Peyer's patch (tissue), 4 donors: ENCODE measurements at regions not wholly inside any gene's neighbourhood (a gene's known extent, or its start where the extent isn't known, plus 50 kb on each side); places are given as distances from the start of the nearest gene placed in this dataset.

Source experiments
- DNase-seq, 3 donors: peaks; one replicate each; pipeline ENCODE4 v3.0.0-alpha.2; 2017 to 2019
- H3K27ac ChIP-seq, 4 donors: fragments of 200-600 bp; sonication (generic); one replicate each; pipeline ENCODE4 v1.5.1; 2016 to 2019
- H3K27me3 ChIP-seq, 2 donors: fragments of 200-600 bp; sonication (generic); one replicate each; pipeline ENCODE4 v1.5.1; 2019
- H3K36me3 ChIP-seq, 3 donors: fragments of 200-600 bp; sonication (generic); one replicate each; pipeline ENCODE4 v1.5.1; 2016 to 2019
- H3K4me1 ChIP-seq, 4 donors: fragments of 200-600 bp; sonication (generic); one replicate each; pipeline ENCODE4 v1.5.1; 2016 to 2019
- H3K4me3 ChIP-seq, 4 donors: fragments of 200-600 bp; sonication (generic); 1 replicate in 3 of 4; 2 replicates in 1 of 4; pipeline ENCODE4 v1.5.1; 2016 to 2019; ENCODE audit warnings: mild to moderate bottlenecking in 1 of 4
- H3K9me3 ChIP-seq, 4 donors: fragments of 200-600 bp; sonication (generic); one replicate each; pipeline ENCODE4 v1.5.1; 2016 to 2019; ENCODE audit warnings: mild to moderate bottlenecking in 1 of 4
- POLR2A ChIP-seq, 2 donors: fragments of 450-650 bp; IDR thresholded peaks; one replicate each; pipeline ENCODE4 v1.5.1; 2017; ENCODE audit warnings: antibody characterized with exemption in 2 of 2, mild to moderate bottlenecking in 2 of 2, moderate library complexity in 2 of 2
- TF ChIP-seq, protein P1 (sequence below), 6 experiments: fragments of 450-650 bp in 4 of 6; fragments of 200-600 bp in 2 of 6; sonication (generic) in 1 of 6; IDR thresholded peaks; one replicate each; pipeline ENCODE4 v1.5.1; 2017 to 2019; ENCODE audit warnings: antibody characterized with exemption in 6 of 6, mild to moderate bottlenecking in 3 of 6, moderate library complexity in 1 of 6

DNA sequence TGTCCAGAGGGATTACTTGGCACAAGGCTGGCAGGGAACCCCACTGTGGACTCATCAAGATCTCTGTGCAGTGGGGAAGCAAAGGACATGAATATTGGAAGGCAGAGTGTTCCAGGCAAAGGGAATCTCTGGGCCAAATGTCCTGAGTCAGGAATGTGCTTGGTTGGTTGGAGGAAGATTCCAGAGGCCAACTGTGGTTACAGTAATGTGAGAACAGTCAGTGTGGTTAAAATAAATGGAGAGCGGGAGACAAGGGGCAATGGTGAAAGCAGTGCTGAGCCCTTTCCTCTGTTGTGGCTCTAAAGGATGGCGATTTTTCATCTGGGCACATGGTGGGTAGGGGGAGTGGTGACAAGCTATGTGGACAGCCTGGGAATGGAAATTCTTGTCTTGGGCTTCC, 948.2 kb downstream of the BCL11B start:
- Histone ChIP-seq H3K4me1 (no peaks in the 10 kb centered on the region), H3K27ac (no peak overlapping the region), H3K27me3 (no peaks in the 10 kb centered on the region), H3K9me3 (peaks cover 0 to 4% (median 0%) of the 10 kb centered on the region in 4 donors), H3K36me3 (no peaks in the 10 kb centered on the region), H3K4me3 (no peak overlapping the region)
- TF ChIP-seq POLR2A (IDR thresholded peaks at IDR 0.05), result no peak
- TF ChIP-seq, protein P1, sequence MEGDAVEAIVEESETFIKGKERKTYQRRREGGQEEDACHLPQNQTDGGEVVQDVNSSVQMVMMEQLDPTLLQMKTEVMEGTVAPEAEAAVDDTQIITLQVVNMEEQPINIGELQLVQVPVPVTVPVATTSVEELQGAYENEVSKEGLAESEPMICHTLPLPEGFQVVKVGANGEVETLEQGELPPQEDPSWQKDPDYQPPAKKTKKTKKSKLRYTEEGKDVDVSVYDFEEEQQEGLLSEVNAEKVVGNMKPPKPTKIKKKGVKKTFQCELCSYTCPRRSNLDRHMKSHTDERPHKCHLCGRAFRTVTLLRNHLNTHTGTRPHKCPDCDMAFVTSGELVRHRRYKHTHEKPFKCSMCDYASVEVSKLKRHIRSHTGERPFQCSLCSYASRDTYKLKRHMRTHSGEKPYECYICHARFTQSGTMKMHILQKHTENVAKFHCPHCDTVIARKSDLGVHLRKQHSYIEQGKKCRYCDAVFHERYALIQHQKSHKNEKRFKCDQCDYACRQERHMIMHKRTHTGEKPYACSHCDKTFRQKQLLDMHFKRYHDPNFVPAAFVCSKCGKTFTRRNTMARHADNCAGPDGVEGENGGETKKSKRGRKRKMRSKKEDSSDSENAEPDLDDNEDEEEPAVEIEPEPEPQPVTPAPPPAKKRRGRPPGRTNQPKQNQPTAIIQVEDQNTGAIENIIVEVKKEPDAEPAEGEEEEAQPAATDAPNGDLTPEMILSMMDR (IDR thresholded peaks at IDR 0.05), result no peak
- DNase-seq, result no peak

DNA sequence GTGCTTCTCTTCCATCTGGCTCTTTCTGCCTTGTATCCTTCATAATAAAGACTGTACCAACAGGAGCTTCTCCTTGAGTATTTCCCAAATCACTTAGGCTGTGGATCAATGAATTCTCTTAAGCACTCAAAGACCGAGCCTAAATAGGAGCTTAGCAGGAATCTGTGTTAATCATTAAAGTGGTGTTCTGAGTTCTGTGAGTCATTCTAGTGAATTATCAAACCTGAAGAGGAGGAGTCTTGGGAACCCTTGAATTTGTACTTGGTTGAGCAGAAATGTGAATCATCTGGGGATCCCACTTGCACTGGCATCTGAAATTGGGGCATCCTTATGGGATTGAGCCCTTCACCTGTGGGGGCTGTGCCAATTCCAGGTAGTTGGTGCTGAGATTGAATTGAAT, 946.2 kb downstream of the BCL11B start:
- Histone ChIP-seq H3K4me3 (no peak overlapping the region), H3K36me3 (no peaks in the 10 kb centered on the region), H3K27ac (no peak overlapping the region), H3K9me3 (peaks cover 0 to 4% (median 0%) of the 10 kb centered on the region in 4 donors), H3K4me1 (no peaks in the 10 kb centered on the region), H3K27me3 (no peaks in the 10 kb centered on the region)
- TF ChIP-seq, protein P1 (IDR thresholded peaks at IDR 0.05), result no peak
- TF ChIP-seq POLR2A (IDR thresholded peaks at IDR 0.05), result no peak
- DNase-seq, result no peak

DNA sequence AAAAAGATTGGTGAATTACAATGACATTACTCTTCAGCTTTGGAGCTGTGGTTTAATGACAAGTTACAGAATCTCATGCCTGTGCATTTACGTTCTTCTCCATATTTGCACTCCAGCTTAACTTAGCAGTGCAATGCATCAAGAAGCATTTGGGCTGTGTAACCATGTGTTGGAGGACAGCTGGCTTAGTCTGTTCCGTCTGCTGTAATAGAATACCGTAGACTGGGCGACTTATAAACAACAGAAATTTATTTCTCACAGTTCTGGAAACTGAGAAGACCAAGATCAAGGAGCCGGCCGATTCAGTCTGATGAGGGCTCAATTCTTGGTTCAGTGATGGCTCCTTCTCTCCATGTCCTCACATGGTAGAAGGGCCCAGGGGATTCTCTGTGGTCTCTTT, 943.5 kb downstream of the BCL11B start:
- Histone ChIP-seq H3K4me1 (no peaks in the 10 kb centered on the region), H3K27ac (no peak overlapping the region), H3K4me3 (no peak overlapping the region), H3K27me3 (no peaks in the 10 kb centered on the region), H3K36me3 (no peaks in the 10 kb centered on the region), H3K9me3 (peaks cover 0 to 4% (median 0%) of the 10 kb centered on the region in 4 donors)
- no peak for DNase-seq
- TF ChIP-seq, protein P1 (IDR thresholded peaks at IDR 0.05), result no peak
- TF ChIP-seq POLR2A (IDR thresholded peaks at IDR 0.05), result no peak

DNA sequence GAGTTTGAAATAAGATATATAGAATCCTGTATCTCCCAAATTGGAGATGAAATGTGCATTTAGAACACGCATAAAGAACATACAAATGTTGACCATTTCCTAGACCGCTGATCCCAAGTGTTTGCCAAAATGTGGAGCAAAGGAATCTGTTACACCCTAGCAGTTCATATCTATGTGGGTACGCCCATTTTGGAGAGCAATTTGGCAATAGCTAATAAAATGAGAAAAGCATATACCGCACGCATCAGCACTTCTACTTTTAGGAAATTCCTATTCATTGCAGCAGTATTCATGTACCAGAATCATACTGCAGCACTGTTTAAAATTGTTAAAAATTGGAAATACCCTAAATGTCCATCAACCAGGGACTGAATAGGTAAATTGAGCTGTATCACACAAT, 937.8 kb downstream of the BCL11B start:
- Histone ChIP-seq H3K27me3 (no peaks in the 10 kb centered on the region), H3K27ac (no peak overlapping the region), H3K9me3 (no peaks in the 10 kb centered on the region), H3K36me3 (no peaks in the 10 kb centered on the region), H3K4me1 (no peaks in the 10 kb centered on the region), H3K4me3 (no peak overlapping the region)
- no peak for TF ChIP-seq POLR2A (IDR thresholded peaks at IDR 0.05)
- TF ChIP-seq, protein P1 (IDR thresholded peaks at IDR 0.05), result no peak
- DNase-seq, result no peak

DNA sequence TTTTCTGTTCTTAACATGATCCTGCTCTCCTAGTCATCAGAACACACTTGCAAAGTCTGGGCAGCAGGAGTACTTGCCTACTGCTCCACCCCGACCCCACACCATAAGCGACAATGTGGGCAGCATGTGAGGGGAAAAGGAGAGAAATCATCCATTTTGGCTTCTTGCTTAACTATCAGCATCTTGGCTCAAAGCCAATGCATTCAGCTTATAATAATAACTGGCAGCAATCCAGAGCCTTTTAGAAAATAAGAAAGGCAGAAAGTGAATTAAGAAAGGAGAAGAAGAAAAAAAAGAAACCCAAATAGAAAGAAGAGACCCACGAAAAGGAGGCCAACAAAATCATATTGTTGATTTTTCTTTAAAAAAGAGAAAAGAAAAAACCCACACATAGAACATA, 930.8 kb downstream of the BCL11B start:
- Histone ChIP-seq H3K27me3 (no peaks in the 10 kb centered on the region), H3K4me1 (no peaks in the 10 kb centered on the region), H3K36me3 (no peaks in the 10 kb centered on the region), H3K27ac (no peak overlapping the region), H3K4me3 (no peak overlapping the region), H3K9me3 (no peaks in the 10 kb centered on the region)
- no peak for DNase-seq
- TF ChIP-seq, protein P1 (IDR thresholded peaks at IDR 0.05), result no peak
- TF ChIP-seq POLR2A (IDR thresholded peaks at IDR 0.05), result no peak

DNA sequence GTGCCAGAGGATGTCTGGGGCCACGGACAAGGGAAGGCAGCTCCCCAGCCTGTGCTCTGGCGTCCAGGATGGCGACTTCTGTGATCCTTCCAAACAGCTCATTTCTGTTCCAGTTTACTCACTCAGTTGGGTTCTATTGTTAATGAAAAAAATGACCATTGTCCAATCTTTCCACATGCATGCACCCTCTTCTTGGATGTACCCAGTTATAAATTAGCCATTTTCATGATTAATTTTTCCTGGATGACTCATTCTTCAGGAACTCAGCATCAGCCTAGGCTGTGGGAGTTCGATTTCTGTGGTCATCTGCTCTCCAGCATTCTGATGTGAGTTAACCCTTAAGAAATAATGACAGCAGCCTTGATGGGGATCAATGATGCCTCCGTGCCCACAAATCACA, 926.8 kb downstream of the BCL11B start:
- Histone ChIP-seq H3K36me3 (no peaks in the 10 kb centered on the region), H3K9me3 (no peaks in the 10 kb centered on the region), H3K4me3 (no peak overlapping the region), H3K27ac (no peak overlapping the region), H3K4me1 (no peaks in the 10 kb centered on the region), H3K27me3 (no peaks in the 10 kb centered on the region)
- TF ChIP-seq POLR2A (IDR thresholded peaks at IDR 0.05), result no peak
- TF ChIP-seq, protein P1 (IDR thresholded peaks at IDR 0.05), result no peak
- no peak for DNase-seq
